SU-DHL-6 (cell line): ENCODE measurements at regions not wholly inside any gene's neighbourhood (a gene's known extent, or its start where the extent isn't known, plus 50 kb on each side); places are given as distances from the start of the nearest gene placed in this dataset.

Experiments
- EZH2phosphoT487 ChIP-seq: fragments of 200-600 bp; sonication (generic), shearing (Covaris generic); conservative IDR thresholded peaks from 2 replicates; pipeline ENCODE4 v1.6.1; 2018; ENCODE audit warnings: mild to moderate bottlenecking, antibody characterized with exemption, low read length, moderate library complexity, mixed read lengths
- TF ChIP-seq, protein P1 (sequence below): fragments of 200-600 bp; sonication (generic); IDR thresholded peaks from one replicate; pipeline ENCODE4 v1.5.1; 2017; ENCODE audit warnings: antibody characterized with exemption, mild to moderate bottlenecking, low read length, moderate library complexity; ENCODE audit not compliant: insufficient read depth, poor library complexity, severe bottlenecking

DNA sequence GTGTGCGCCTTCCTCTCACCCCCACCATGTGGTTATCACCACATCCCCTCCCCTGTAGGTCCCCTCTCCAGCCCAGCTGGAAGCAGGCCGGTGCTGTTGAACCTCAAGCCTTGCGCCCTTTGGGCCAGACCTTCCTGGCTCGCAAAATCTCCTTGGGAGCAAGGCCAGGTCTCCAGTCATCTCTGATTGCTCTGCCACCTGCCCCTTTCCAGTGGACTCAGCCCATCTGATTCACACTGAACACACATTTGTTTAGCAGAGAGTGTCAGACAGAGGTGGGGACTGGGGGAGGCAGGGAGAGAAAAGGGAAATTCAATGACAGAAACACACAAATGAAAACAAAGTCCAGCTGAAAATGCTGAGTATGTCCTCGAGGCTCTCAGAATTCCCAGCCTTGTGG lies 119.4 kb downstream of the TPRA1 start:
- TF ChIP-seq, protein P1, sequence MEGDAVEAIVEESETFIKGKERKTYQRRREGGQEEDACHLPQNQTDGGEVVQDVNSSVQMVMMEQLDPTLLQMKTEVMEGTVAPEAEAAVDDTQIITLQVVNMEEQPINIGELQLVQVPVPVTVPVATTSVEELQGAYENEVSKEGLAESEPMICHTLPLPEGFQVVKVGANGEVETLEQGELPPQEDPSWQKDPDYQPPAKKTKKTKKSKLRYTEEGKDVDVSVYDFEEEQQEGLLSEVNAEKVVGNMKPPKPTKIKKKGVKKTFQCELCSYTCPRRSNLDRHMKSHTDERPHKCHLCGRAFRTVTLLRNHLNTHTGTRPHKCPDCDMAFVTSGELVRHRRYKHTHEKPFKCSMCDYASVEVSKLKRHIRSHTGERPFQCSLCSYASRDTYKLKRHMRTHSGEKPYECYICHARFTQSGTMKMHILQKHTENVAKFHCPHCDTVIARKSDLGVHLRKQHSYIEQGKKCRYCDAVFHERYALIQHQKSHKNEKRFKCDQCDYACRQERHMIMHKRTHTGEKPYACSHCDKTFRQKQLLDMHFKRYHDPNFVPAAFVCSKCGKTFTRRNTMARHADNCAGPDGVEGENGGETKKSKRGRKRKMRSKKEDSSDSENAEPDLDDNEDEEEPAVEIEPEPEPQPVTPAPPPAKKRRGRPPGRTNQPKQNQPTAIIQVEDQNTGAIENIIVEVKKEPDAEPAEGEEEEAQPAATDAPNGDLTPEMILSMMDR: no peak
- no peak for TF ChIP-seq EZH2phosphoT487
